Psoas muscle (tissue), 7 donors: ENCODE measurements at regions not wholly inside any gene's neighbourhood (a gene's known extent, or its start where the extent isn't known, plus 50 kb on each side); places are given as distances from the start of the nearest gene placed in this dataset.

Experiments used
- ATAC-seq, 4 donors: fragments of 200-7000 bp; cut with Tn5 transposase; one replicate each; pipeline ENCODE4 v1.9.1; 2020; ENCODE audit warnings: moderate library complexity in 3 of 4, mild to moderate bottlenecking in 2 of 4
- DNase-seq, 2 donors: peaks; one replicate each; pipeline ENCODE4 v3.0.0-alpha.2; 2020
- H3K27ac ChIP-seq: fragments of 200-600 bp; one replicate; pipeline ENCODE4 v1.8.0; 2022
- H3K27me3 ChIP-seq, 3 donors: fragments of 200-600 bp in 1 of 3; one replicate each; pipeline versions ENCODE4 v1.6.1 to v1.8.0; 2013 to 2022; ENCODE audit warnings: low read length in 2 of 3, mild to moderate bottlenecking in 2 of 3, moderate library complexity in 1 of 3; ENCODE audit not compliant: insufficient read depth in 3 of 3
- H3K36me3 ChIP-seq, 2 donors: fragments of 200-600 bp in 1 of 2; one replicate each; pipeline versions ENCODE4 v1.6.1 to v1.8.0; 2013 to 2022; ENCODE audit warnings: low read depth in 1 of 2, mild to moderate bottlenecking in 1 of 2, moderate library complexity in 1 of 2; ENCODE audit not compliant: insufficient read depth in 1 of 2
- H3K4me1 ChIP-seq: fragments of 200-600 bp; one replicate; pipeline ENCODE4 v1.8.0; 2022
- H3K4me3 ChIP-seq: fragments of 200-600 bp; one replicate; pipeline ENCODE4 v1.8.0; 2022; ENCODE audit warnings: mild to moderate bottlenecking
- H3K9me3 ChIP-seq: fragments of 200-600 bp; one replicate; pipeline ENCODE4 v1.8.0; 2022
- CTCF ChIP-seq: fragments of 200-600 bp; IDR thresholded peaks from one replicate; pipeline ENCODE4 v1.8.0; 2022; ENCODE audit warnings: antibody characterized with exemption
- WGBS, 3 donors: extraction: QIAGEN DNeasy Blood & Tissue Kit; methylation state at CpG; one replicate each; pipeline versions ENCODE4 v1.1.6 to v1.1.7; 2013; 5-methylcytosine and 5-hydroxymethylcytosine counted together
- intact Hi-C, 2 donors: fragments of 100-400 bp; cut with DNase I; formaldehyde crosslinking; loops; one replicate each; pipeline versions ENCODE4 v1.11.0 to v1.14.2; 2022
- donor health status: healthy with polysubstance abuse.
- donor health status: DM: no; HTN: no; CAD: no; lungs with moderate emphysema.
- donor health status: Bipolar disorder and iron deficiency.
- donor health status: healthy.
- donor health status: DM: yes; HTN: yes; CAD: no.
- donor health status: DM: no; HTN: no; CAD: no.
- donor health status: DM: yes; HTN: yes; CAD: no.

DNA sequence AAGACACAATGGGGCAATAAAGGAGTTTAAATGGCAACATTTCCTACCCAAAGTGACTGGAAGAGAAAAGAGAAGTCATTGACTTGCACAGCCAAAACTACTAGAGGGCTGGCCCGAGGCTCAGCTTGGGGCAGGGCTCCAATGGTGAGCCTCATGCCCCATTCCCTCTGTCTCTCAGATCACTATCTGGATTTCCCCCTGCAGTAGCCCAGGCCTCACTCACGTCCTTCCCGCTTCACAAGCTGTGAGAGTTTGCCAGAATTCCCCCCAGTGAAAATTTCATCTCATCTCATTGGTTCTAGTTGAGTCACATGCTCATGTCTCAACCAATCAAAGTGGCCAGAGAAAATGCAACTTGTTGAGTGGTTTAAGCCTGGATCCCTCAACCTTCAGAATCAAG lies 181.3 kb downstream of the WDR11 start:
- no peak overlapping the region for H3K4me3 ChIP-seq
- DNase-seq (no peak), ATAC-seq (no peak)
- no peak overlapping the region for H3K27ac ChIP-seq
- no peaks in the 10 kb centered on the region for H3K27me3 ChIP-seq
- H3K4me1 ChIP-seq: no peaks in the 10 kb centered on the region
- TF ChIP-seq CTCF: no peak
- H3K36me3 ChIP-seq: no peaks in the 10 kb centered on the region
- no peaks in the 10 kb centered on the region for H3K9me3 ChIP-seq
- WGBS, 3 donors: 53 to 73% (median 71%) methylated on average over 3 of the region's 3 CpGs
- intact Hi-C loops: loop anchor here in 1 of 2 donors (5.0 kb wide), 1 partner anchor 680 kb away; no protein-coding TSS in a partner anchor

DNA sequence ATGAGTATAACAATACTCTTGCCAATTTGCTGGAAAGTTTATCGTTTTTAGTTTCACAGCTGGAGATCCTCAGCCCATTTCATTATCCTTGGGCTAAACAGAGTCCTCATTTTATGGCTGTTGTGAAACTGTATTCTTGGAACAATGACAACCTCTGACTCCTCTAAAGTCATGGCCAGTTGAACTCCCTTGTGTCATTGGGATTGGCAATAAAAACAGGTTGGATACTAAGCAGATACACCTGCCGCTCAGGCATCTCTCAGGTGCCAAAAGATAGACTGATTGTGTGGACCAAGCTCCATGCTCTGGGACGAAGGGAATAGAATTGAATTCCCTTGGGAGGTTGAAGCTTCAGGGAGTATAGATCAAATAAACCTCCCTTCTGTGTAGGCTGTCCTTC lies 182.2 kb downstream of the WDR11 start:
- TF ChIP-seq CTCF: no peak
- H3K27me3 ChIP-seq: no peaks in the 10 kb centered on the region
- no peak overlapping the region for H3K4me3 ChIP-seq
- H3K4me1 ChIP-seq: no peaks in the 10 kb centered on the region
- DNase-seq (no peak), ATAC-seq (peak in 1 of 4 donors; percentile 55)
- no peaks in the 10 kb centered on the region for H3K9me3 ChIP-seq
- intact Hi-C loops: loop anchor here in 1 of 2 donors (5.0 kb wide), 1 partner anchor 681 kb away; no protein-coding TSS in a partner anchor
- 22 to 48% (median 25%) methylated on average over 3 of the region's 3 CpGs for WGBS, 3 donors
- no peaks in the 10 kb centered on the region for H3K36me3 ChIP-seq
- no peak overlapping the region for H3K27ac ChIP-seq

- ATAC-seq (no peak), DNase-seq (no peak)
- intact Hi-C loops: no loop called here
- no peaks in the 10 kb centered on the region for H3K9me3 ChIP-seq
- no peaks in the 10 kb centered on the region for H3K27me3 ChIP-seq
- 23 to 25% (median 25%) methylated on average over 4 of the region's 4 CpGs for WGBS, 3 donors
- no peak overlapping the region for H3K4me3 ChIP-seq
- H3K27ac ChIP-seq: no peak overlapping the region
- H3K4me1 ChIP-seq: no peaks in the 10 kb centered on the region
- no peak for TF ChIP-seq CTCF
- H3K36me3 ChIP-seq: no peaks in the 10 kb centered on the region
Observed at GRCh38 chr10:121036431-121036830, 185.3 kb downstream of the WDR11 start.

GRCh38 chr10:121041499-121041898 lies 190.3 kb downstream of the WDR11 start:
- DNase-seq (no peak), ATAC-seq (no peak)
- Histone ChIP-seq H3K36me3 (no peaks in the 10 kb centered on the region), H3K27me3 (no peaks in the 10 kb centered on the region), H3K4me1 (no peaks in the 10 kb centered on the region), H3K27ac (no peak overlapping the region), H3K4me3 (no peak overlapping the region), H3K9me3 (no peaks in the 10 kb centered on the region)
- no peak for TF ChIP-seq CTCF
- intact Hi-C loops: no loop called here
- 87 to 94% (median 88%) methylated on average over 4 of the region's 4 CpGs for WGBS, 3 donors

GRCh38 chr10:121041906-121042305 lies 190.7 kb downstream of the WDR11 start:
- Histone ChIP-seq H3K27ac (no peak overlapping the region), H3K36me3 (no peaks in the 10 kb centered on the region), H3K27me3 (no peaks in the 10 kb centered on the region), H3K4me3 (no peak overlapping the region), H3K9me3 (no peaks in the 10 kb centered on the region), H3K4me1 (no peaks in the 10 kb centered on the region)
- ATAC-seq: no peak
- TF ChIP-seq CTCF: no peak
- DNase-seq: no peak
- WGBS, 3 donors: 80 to 87% (median 84%) methylated on average over 3 of the region's 3 CpGs
- intact Hi-C loops: no loop called here
